GM12878 (cell line): ENCODE measurements at regions not wholly inside any gene's neighbourhood (a gene's known extent, or its start where the extent isn't known, plus 50 kb on each side); places are given as distances from the start of the nearest gene placed in this dataset.

Experiments used
- ATAC-seq: fragments of 200-7000 bp; cut with Tn5 transposase; 3 replicates; pipeline ENCODE4 v1.9.1; 2020; ENCODE audit warnings: mild to moderate bottlenecking, moderate library complexity
- BruUV-seq: library from RNA; stranded (reverse); fragments of 400-500 nt; replicated peaks from 2 replicates; lab custom pipeline; 2021; lab: Mats Ljungman, UMichigan
- CTCF ChIA-PET: fragments of 300-600 bp; sonication (Branson Sonifier 250); formaldehyde crosslinking; extraction: SDS; loops from one replicate; lab custom pipeline; 2021; ENCODE audit warnings: inconsistent platforms; lab: Yijun Ruan, JAX
- POLR2A ChIA-PET: fragments of 350-600 bp; formaldehyde crosslinking; extraction: SDS; loops from one replicate; lab custom pipeline; 2021; ENCODE audit warnings: inconsistent platforms; lab: Charles Lee
- RAD21 ChIA-PET: fragments of 300-600 bp; sonication (Branson Sonifier 250); formaldehyde crosslinking; loops from one replicate; lab custom pipeline; 2023; ENCODE audit warnings: antibody characterized with exemption; ENCODE audit not compliant: unreplicated experiment; lab: Charles Lee
- SMC1A ChIA-PET: fragments of 300-600 bp; sonication (Branson Sonifier 250); formaldehyde crosslinking; loops from one replicate; lab custom pipeline; 2023; ENCODE audit not compliant: unreplicated experiment, uncharacterized antibody; lab: Charles Lee
- DNase-seq: peaks from one replicate; pipeline ENCODE4 v3.0.0-alpha.2; 2011; ENCODE audit warnings: low read depth, low spot score
- FAIRE-seq: peaks from 3 replicates; lab custom pipeline; 2011; peaks lifted over from hg19 to GRCh38; lab: Jason Lieb, UNC
- H2AFZ ChIP-seq: 2 replicates; pipeline ENCODE4 v1.6.0; 2011; ENCODE audit warnings: low read depth, low read length, control low read depth; ENCODE audit not compliant: control insufficient read depth
- H3K27ac ChIP-seq: 2 replicates; pipeline ENCODE4 v1.5.1; 2011; ENCODE audit warnings: control low read depth; ENCODE audit not compliant: control insufficient read depth, insufficient read depth
- H3K27me3 ChIP-seq, 2 experiments: replicated peaks in 1 of 2; 2 replicates each; pipeline versions ENCODE4 v1.6.0 to v1.6.1; 2011; ENCODE audit warnings: low read length in 1 of 2; ENCODE audit not compliant: control insufficient read depth in 2 of 2, insufficient read depth in 2 of 2
- H3K36me3 ChIP-seq, 2 experiments: 2 replicates each; pipeline ENCODE4 v1.5.1; 2011; ENCODE audit warnings: low read length in 1 of 2; ENCODE audit not compliant: control insufficient read depth in 2 of 2, insufficient read depth in 2 of 2
- H3K4me1 ChIP-seq: 2 replicates; pipeline ENCODE4 v1.6.1; 2011; ENCODE audit warnings: mild to moderate bottlenecking, low read length, moderate library complexity, mixed read lengths; ENCODE audit not compliant: control insufficient read depth, insufficient read depth
- H3K4me2 ChIP-seq: 2 replicates; pipeline ENCODE4 v1.6.0; 2011; ENCODE audit warnings: control low read depth; ENCODE audit not compliant: control insufficient read depth, insufficient read depth
- H3K4me3 ChIP-seq: fragments of 200-600 bp; sonication (generic); 2 replicates; pipeline ENCODE4 v1.5.1; 2016
- H3K79me2 ChIP-seq: 2 replicates; pipeline ENCODE4 v1.6.0; 2011; ENCODE audit warnings: low read length; ENCODE audit not compliant: control insufficient read depth, insufficient read depth
- H3K9ac ChIP-seq: 2 replicates; pipeline ENCODE4 v1.8.0; 2011; ENCODE audit warnings: low read length, control low read depth, mixed read lengths; ENCODE audit not compliant: control insufficient read depth, insufficient read depth
- H3K9me3 ChIP-seq: replicated peaks from 3 replicates; pipeline ENCODE4 v1.5.1; 2011; ENCODE audit warnings: mild to moderate bottlenecking, low read length; ENCODE audit not compliant: control insufficient read depth, insufficient read depth
- H4K20me1 ChIP-seq: 2 replicates; pipeline ENCODE4 v1.6.0; 2011; ENCODE audit not compliant: control insufficient read depth, insufficient read depth
- ATF2 ChIP-seq: IDR thresholded peaks from 2 replicates; pipeline ENCODE4 v1.6.1; 2012; ENCODE audit warnings: low read length, inconsistent platforms
- ATF3 ChIP-seq: IDR thresholded peaks from 2 replicates; pipeline ENCODE4 v1.6.1; 2011; ENCODE audit warnings: low read depth, mild to moderate bottlenecking, low read length, moderate library complexity, borderline replicate concordance; ENCODE audit errors: extremely low read depth
- ATF7 ChIP-seq: fragments of 450-650 bp; IDR thresholded peaks from 2 replicates; pipeline ENCODE4 v1.6.1; 2016; ENCODE audit warnings: low read depth, mild to moderate bottlenecking
- HDAC2 ChIP-seq: fragments of 200-600 bp; sonication (generic); IDR thresholded peaks from 2 replicates; pipeline ENCODE4 v1.6.1; 2017
- NR2C2 ChIP-seq: IDR thresholded peaks from 2 replicates; pipeline ENCODE4 v1.6.1; 2011; ENCODE audit warnings: borderline replicate concordance, low read depth; ENCODE audit not compliant: control insufficient read depth, insufficient read length
- PAX5 ChIP-seq: IDR thresholded peaks from 2 replicates; pipeline ENCODE4 v1.6.1; 2011; ENCODE audit warnings: low read depth, low read length, borderline replicate concordance
- RAD21 ChIP-seq: IDR thresholded peaks from 2 replicates; pipeline ENCODE4 v1.6.1; 2011; ENCODE audit warnings: mild to moderate bottlenecking, low read depth, low read length, moderate library complexity; ENCODE audit not compliant: insufficient read depth
- SMC3 ChIP-seq: IDR thresholded peaks from 2 replicates; pipeline ENCODE4 v1.6.1; 2011; ENCODE audit warnings: low read length, improper control_type of control experiment, borderline replicate concordance
- SP1 ChIP-seq: IDR thresholded peaks from one replicate; pipeline ENCODE4 v1.6.1; 2011; ENCODE audit warnings: low read depth, low read length
- SREBF2 ChIP-seq: IDR thresholded peaks from 2 replicates; pipeline ENCODE4 v1.6.1; 2012; ENCODE audit warnings: mild to moderate bottlenecking, low read length
- STAT3 ChIP-seq: IDR thresholded peaks from 2 replicates; pipeline ENCODE4 v1.6.1; 2011; ENCODE audit warnings: low read depth, low read length, improper control_type of control experiment
- TCF7 ChIP-seq: IDR thresholded peaks from 2 replicates; pipeline ENCODE4 v1.6.1; 2014; ENCODE audit warnings: antibody characterized with exemption, borderline replicate concordance
- WGBS: methylation state at CpG from one replicate; pipeline ENCODE4 v1.1.6; 2016; ENCODE audit warnings: low lambda C conversion rate; ENCODE audit not compliant: insufficient replicate concordance, insufficient coverage; ENCODE audit errors: missing lambda C conversion rate; 5-methylcytosine and 5-hydroxymethylcytosine counted together
- in situ Hi-C: fragments of 300-500 bp; cut with MboI; formaldehyde crosslinking; loops from 9 replicates; pipeline ENCODE4 v1.14.3; 2018; ENCODE audit warnings: mixed read lengths
- intact Hi-C: fragments of 100-400 bp; cut with micrococcal nuclease; formaldehyde crosslinking; loops from one replicate; pipeline ENCODE4 v1.14.2; 2022; ENCODE audit not compliant: unreplicated experiment

- SMC1A ChIA-PET: interaction anchor here (1.0 to 2.8 kb wide), 5 partner anchors 10 to 368 kb away, joined by 3 to 11 read pairs (median 5); no protein-coding TSS in a partner anchor
- CTCF ChIA-PET: interaction anchor here (1.0 to 2.8 kb wide), 3 partner anchors 10 to 157 kb away, joined by 3 to 18 read pairs (median 3); no protein-coding TSS in a partner anchor
- Histone ChIP-seq H3K9ac (no peak overlapping the region), H3K27me3 (0 out of 4 replicates have a peak, but pooled peaks cover 0 to 3% of the 10 kb centered on the region in 2 experiments), H3K4me3 (no peak overlapping the region), H2AFZ (no peak overlapping the region), H3K9me3 (no peaks in the 10 kb centered on the region), H3K79me2 (no peaks in the 10 kb centered on the region), H3K27ac (no peak overlapping the region), H3K4me2 (no peak overlapping the region), H3K4me1 (no peaks in the 10 kb centered on the region), H3K36me3 (no peaks in the 10 kb centered on the region), H4K20me1 (no peaks in the 10 kb centered on the region)
- FAIRE-seq: no peak
- RAD21 ChIA-PET: interaction anchor here (0.6 kb wide), 2 partner anchors 204 to 534 kb away, joined by 3 read pairs; no protein-coding TSS in a partner anchor
- no peak for ATAC-seq
- 52% methylated on average over 7 of the region's 7 CpGs for WGBS
- POLR2A ChIA-PET: no interaction called here
- in situ Hi-C loops (no loop called here), intact Hi-C loops (no loop called here)
- no peak for TF ChIP-seq SMC3
- no peak for TF ChIP-seq RAD21
- TF ChIP-seq SP1: no peak
- TF ChIP-seq TCF7: no peak
- TF ChIP-seq SREBF2: no peak
- TF ChIP-seq NR2C2: no peak
- no peak for TF ChIP-seq ATF7
- TF ChIP-seq ATF2: no peak
- TF ChIP-seq ATF3: no peak
- TF ChIP-seq HDAC2: no peak
- no peak for TF ChIP-seq PAX5
- TF ChIP-seq STAT3: no peak
- BruUV-seq: no TSS peak
- DNase-seq: no peak
Measured at GRCh38 chr5:56470007-56470406, 236.9 kb upstream of the ANKRD55 start.
